ENCODE measurements at regions not wholly inside any gene's neighbourhood (a gene's known extent, or its start where the extent isn't known, plus 50 kb on each side); places are given as distances from the start of the nearest gene placed in this dataset.

DNA sequence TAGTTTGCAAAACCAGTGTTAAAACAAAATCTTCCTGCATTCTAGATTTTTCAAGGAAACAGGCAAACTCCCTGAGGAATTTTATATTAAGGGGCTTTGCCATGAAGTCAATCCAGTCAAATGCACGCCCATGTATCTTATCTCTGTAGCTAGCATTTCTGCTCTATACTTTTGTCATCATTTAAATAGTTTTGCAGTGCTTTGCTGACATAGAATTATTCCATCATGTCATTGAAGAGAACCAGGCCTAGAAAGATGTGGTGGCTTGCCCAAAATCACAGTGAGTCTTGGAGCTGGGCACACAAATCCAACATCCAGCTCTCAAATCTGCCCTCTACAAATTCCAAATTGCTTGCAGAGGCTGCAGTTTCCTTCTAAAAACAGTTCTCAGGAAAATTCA lies 66.7 kb upstream of the LNX1 start:
- H3K4me1 ChIP-seq (ENCODE audit: control insufficient read depth, insufficient read depth, low read length): no peaks in the 10 kb centered on the region
- no peaks in the 10 kb centered on the region for H3K36me3 ChIP-seq (ENCODE audit: control insufficient read depth in 2 of 2, insufficient read depth in 1 of 2, low read length in 2 of 2)
- no peak overlapping the region for H3K27ac ChIP-seq (ENCODE audit: extremely low read depth, low read depth, low read length)
- no peak overlapping the region for H3K4me3 ChIP-seq (ENCODE audit: low read depth, low read length)
- TF ChIP-seq, protein P1, sequence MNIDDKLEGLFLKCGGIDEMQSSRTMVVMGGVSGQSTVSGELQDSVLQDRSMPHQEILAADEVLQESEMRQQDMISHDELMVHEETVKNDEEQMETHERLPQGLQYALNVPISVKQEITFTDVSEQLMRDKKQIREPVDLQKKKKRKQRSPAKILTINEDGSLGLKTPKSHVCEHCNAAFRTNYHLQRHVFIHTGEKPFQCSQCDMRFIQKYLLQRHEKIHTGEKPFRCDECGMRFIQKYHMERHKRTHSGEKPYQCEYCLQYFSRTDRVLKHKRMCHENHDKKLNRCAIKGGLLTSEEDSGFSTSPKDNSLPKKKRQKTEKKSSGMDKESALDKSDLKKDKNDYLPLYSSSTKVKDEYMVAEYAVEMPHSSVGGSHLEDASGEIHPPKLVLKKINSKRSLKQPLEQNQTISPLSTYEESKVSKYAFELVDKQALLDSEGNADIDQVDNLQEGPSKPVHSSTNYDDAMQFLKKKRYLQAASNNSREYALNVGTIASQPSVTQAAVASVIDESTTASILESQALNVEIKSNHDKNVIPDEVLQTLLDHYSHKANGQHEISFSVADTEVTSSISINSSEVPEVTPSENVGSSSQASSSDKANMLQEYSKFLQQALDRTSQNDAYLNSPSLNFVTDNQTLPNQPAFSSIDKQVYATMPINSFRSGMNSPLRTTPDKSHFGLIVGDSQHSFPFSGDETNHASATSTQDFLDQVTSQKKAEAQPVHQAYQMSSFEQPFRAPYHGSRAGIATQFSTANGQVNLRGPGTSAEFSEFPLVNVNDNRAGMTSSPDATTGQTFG (tag by site-specific recombination; IDR thresholded peaks at IDR 0.05; ENCODE audit: borderline replicate concordance): no peak
- TF ChIP-seq, protein P2, sequence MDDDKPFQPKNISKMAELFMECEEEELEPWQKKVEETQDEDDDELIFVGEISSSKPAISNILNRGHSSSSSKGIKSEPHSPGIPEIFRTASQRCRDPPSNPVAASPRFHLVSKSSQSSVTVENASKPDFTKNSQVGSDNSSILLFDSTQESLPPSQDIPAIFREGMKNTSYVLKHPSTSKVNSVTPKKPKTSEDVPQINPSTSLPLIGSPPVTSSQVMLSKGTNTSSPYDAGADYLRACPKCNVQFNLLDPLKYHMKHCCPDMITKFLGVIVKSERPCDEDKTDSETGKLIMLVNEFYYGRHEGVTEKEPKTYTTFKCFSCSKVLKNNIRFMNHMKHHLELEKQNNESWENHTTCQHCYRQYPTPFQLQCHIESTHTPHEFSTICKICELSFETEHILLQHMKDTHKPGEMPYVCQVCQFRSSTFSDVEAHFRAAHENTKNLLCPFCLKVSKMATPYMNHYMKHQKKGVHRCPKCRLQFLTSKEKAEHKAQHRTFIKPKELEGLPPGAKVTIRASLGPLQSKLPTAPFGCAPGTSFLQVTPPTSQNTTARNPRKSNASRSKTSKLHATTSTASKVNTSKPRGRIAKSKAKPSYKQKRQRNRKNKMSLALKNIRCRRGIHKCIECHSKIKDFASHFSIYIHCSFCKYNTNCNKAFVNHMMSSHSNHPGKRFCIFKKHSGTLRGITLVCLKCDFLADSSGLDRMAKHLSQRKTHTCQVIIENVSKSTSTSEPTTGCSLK (tag by site-specific recombination; IDR thresholded peaks at IDR 0.05): no peak
- TF ChIP-seq ZNF561 (tag by site-specific recombination; IDR thresholded peaks at IDR 0.05; ENCODE audit: borderline replicate concordance) (no peak), ZNF211 (tag by site-specific recombination; IDR thresholded peaks at IDR 0.05; ENCODE audit: low read depth) (no peak), HOXC10 (CRISPR knock-in tag; IDR thresholded peaks at IDR 0.05) (no peak), ZSCAN30 (tag by site-specific recombination; IDR thresholded peaks at IDR 0.05) (no peak), YY2 (tag by site-specific recombination; IDR thresholded peaks at IDR 0.05) (no peak), KLF1 (tag by site-specific recombination; IDR thresholded peaks at IDR 0.05) (no peak), SP3 (tag by site-specific recombination; IDR thresholded peaks at IDR 0.05) (no peak), ZNF404 (tag by site-specific recombination; IDR thresholded peaks at IDR 0.05) (no peak), ZNF114 (tag by site-specific recombination; IDR thresholded peaks at IDR 0.05) (no peak)
- TF ChIP-seq, protein P3, sequence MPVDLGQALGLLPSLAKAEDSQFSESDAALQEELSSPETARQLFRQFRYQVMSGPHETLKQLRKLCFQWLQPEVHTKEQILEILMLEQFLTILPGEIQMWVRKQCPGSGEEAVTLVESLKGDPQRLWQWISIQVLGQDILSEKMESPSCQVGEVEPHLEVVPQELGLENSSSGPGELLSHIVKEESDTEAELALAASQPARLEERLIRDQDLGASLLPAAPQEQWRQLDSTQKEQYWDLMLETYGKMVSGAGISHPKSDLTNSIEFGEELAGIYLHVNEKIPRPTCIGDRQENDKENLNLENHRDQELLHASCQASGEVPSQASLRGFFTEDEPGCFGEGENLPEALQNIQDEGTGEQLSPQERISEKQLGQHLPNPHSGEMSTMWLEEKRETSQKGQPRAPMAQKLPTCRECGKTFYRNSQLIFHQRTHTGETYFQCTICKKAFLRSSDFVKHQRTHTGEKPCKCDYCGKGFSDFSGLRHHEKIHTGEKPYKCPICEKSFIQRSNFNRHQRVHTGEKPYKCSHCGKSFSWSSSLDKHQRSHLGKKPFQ (tag by site-specific recombination; IDR thresholded peaks at IDR 0.05): no peak
- CTCF ChIA-PET: no interaction called here
- no peaks in the 10 kb centered on the region for H3K9me3 ChIP-seq (ENCODE audit: control insufficient read depth, insufficient read depth, low read depth, low read length)
- POLR2A ChIA-PET: no interaction called here

DNA sequence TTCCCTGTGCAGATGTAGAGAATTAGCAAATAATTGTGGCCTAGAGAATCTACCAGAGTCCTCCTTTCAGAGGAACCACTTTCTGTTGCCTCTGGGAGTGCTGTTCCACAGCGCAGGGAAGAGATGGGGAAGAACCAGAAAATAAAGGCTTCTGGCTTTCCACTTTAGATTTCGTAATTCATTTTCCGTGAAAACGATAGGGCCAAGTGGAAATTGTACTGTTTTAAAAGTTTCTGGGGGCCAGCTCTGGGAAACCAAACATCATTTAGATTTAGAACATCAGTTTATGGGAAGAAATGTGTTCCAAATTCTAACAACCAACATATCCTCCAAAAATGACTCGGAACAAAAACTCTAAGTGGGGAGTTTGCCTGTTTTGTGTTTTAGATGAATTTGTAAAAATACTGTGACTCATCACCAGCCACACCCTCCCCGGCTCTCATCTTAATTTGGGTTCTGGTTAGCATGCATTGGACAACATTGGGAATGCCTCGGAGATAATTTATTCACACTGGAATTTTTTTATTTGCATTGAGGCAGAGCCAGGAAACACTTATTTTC lies 65.2 kb upstream of the LNX1 start:
- Histone ChIP-seq H3K36me3 (ENCODE audit: control insufficient read depth in 2 of 2, insufficient read depth in 1 of 2, low read length in 2 of 2) (no peaks in the 10 kb centered on the region), H3K4me1 (ENCODE audit: control insufficient read depth, insufficient read depth, low read length) (no peaks in the 10 kb centered on the region), H3K9me3 (ENCODE audit: control insufficient read depth, insufficient read depth, low read depth, low read length) (no peaks in the 10 kb centered on the region), H3K27ac (ENCODE audit: extremely low read depth, low read depth, low read length) (no peak overlapping the region), H3K4me3 (ENCODE audit: low read depth, low read length) (no peak overlapping the region)
- ChIA-PET CTCF (no interaction called here), POLR2A (no interaction called here)
- TF ChIP-seq ZNF302 (tag by site-specific recombination; IDR thresholded peaks at IDR 0.05; ENCODE audit: low read depth) (no peak), ZSCAN30 (tag by site-specific recombination; IDR thresholded peaks at IDR 0.05) (no peak), SCRT2 (tag by site-specific recombination; IDR thresholded peaks at IDR 0.05) (no peak), ZNF23 (tag by site-specific recombination; IDR thresholded peaks at IDR 0.05; ENCODE audit: borderline replicate concordance) (no peak), MZF1 (tag by site-specific recombination; IDR thresholded peaks at IDR 0.05; ENCODE audit: borderline replicate concordance) (no peak), ZNF707 (tag by site-specific recombination; IDR thresholded peaks at IDR 0.05) (no peak), ZNF140 (tag by site-specific recombination; IDR thresholded peaks at IDR 0.05) (no peak)
- TF ChIP-seq, protein P4, sequence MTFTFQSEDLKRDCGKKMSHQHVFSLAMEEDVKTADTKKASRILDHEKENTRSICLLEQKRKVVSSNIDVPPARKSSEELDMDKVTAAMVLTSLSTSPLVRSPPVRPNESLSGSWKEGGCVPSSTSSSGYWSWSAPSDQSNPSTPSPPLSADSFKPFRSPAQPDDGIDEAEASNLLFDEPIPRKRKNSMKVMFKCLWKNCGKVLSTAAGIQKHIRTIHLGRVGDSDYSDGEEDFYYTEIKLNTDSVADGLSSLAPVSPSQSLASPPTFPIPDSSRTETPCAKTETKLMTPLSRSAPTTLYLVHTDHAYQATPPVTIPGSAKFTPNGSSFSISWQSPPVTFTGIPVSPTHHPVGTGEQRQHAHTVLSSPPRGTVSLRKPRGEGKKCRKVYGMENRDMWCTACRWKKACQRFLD (tag by site-specific recombination; IDR thresholded peaks at IDR 0.05): no peak
